Left lung (tissue), 4 donors: ENCODE measurements at regions not wholly inside any gene's neighbourhood (a gene's known extent, or its start where the extent isn't known, plus 50 kb on each side); places are given as distances from the start of the nearest gene placed in this dataset.

ENCODE experiments used
- ATAC-seq: fragments of 200-7000 bp; cut with Tn5 transposase; one replicate; pipeline ENCODE4 v1.9.1; 2020; ENCODE audit warnings: moderate library complexity
- DNase-seq, 4 donors: peaks; one replicate each; pipeline ENCODE4 v3.0.0-alpha.2; 2013 to 2020
- H3K27ac ChIP-seq, 2 donors: fragments of 200-600 bp; sonication (generic) in 1 of 2; one replicate each; pipeline versions ENCODE4 v1.5.0 to v1.8.0; 2020 to 2021
- H3K27me3 ChIP-seq, 2 donors: fragments of 200-600 bp; sonication (generic) in 1 of 2; one replicate each; pipeline versions ENCODE4 v1.5.0 to v1.8.0; 2020 to 2021
- H3K36me3 ChIP-seq, 2 donors: fragments of 200-600 bp; sonication (generic) in 1 of 2; one replicate each; pipeline versions ENCODE4 v1.5.0 to v1.8.0; 2020 to 2021
- H3K4me1 ChIP-seq, 2 donors: fragments of 200-600 bp; one replicate each; pipeline ENCODE4 v1.8.0; 2021
- H3K4me3 ChIP-seq, 2 donors: fragments of 200-600 bp; sonication (generic) in 1 of 2; one replicate each; pipeline versions ENCODE4 v1.5.0 to v1.8.0; 2020 to 2021; ENCODE audit warnings: mild to moderate bottlenecking in 1 of 2
- H3K9me3 ChIP-seq, 2 donors: fragments of 200-600 bp; sonication (generic) in 1 of 2; one replicate each; pipeline versions ENCODE4 v1.5.0 to v1.8.0; 2020 to 2021
- intact Hi-C, 2 donors: fragments of 100-400 bp; cut with DNase I; formaldehyde crosslinking; loops; one replicate each; pipeline versions ENCODE4 v1.11.2 to v1.14.2; 2022
- TF ChIP-seq, protein P1 (sequence below), 2 donors: fragments of 200-600 bp; sonication (generic) in 1 of 2; IDR thresholded peaks; one replicate each; pipeline versions ENCODE4 v1.5.0 to v1.8.0; 2021; ENCODE audit warnings: antibody characterized with exemption in 2 of 2
- donor health status: DM: no; HTN: yes; CAD: no.
- donor health status: DM: no; HTN: no; CAD: no.

- DNase-seq = no peak
Observed at GRCh38 chr3:76908156-76908555, 131.7 kb upstream of the ROBO2 start.

GRCh38 chr3:76912841-76913383, 127.0 kb upstream of the ROBO2 start:
- no peaks in the 10 kb centered on the region for H3K36me3 ChIP-seq
- DNase-seq (no peak), ATAC-seq (no peak)
- no peak overlapping the region for H3K4me3 ChIP-seq
- no peaks in the 10 kb centered on the region for H3K4me1 ChIP-seq
- TF ChIP-seq, protein P1, sequence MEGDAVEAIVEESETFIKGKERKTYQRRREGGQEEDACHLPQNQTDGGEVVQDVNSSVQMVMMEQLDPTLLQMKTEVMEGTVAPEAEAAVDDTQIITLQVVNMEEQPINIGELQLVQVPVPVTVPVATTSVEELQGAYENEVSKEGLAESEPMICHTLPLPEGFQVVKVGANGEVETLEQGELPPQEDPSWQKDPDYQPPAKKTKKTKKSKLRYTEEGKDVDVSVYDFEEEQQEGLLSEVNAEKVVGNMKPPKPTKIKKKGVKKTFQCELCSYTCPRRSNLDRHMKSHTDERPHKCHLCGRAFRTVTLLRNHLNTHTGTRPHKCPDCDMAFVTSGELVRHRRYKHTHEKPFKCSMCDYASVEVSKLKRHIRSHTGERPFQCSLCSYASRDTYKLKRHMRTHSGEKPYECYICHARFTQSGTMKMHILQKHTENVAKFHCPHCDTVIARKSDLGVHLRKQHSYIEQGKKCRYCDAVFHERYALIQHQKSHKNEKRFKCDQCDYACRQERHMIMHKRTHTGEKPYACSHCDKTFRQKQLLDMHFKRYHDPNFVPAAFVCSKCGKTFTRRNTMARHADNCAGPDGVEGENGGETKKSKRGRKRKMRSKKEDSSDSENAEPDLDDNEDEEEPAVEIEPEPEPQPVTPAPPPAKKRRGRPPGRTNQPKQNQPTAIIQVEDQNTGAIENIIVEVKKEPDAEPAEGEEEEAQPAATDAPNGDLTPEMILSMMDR (IDR thresholded peaks at IDR 0.05) = no peak
- H3K27me3 ChIP-seq = no peaks in the 10 kb centered on the region
- intact Hi-C loops = no loop called here
- H3K27ac ChIP-seq = no peak overlapping the region
- H3K9me3 ChIP-seq = no peaks in the 10 kb centered on the region

More at GRCh38 chr3:76908156-76908555, 131.7 kb upstream of the ROBO2 start:
- no peak overlapping the region for H3K27ac ChIP-seq
- intact Hi-C loops = no loop called here
- H3K27me3 ChIP-seq = no peaks in the 10 kb centered on the region
- ATAC-seq = no peak
- H3K4me3 ChIP-seq = no peak overlapping the region
- H3K36me3 ChIP-seq = no peaks in the 10 kb centered on the region
- H3K4me1 ChIP-seq = no peaks in the 10 kb centered on the region
- TF ChIP-seq, protein P1 (IDR thresholded peaks at IDR 0.05) = no peak
- H3K9me3 ChIP-seq = no peaks in the 10 kb centered on the region

GRCh38 chr3:76917436-76917835, 122.5 kb upstream of the ROBO2 start:
- DNase-seq (no peak), ATAC-seq (no peak)
- Histone ChIP-seq H3K27me3 (no peaks in the 10 kb centered on the region), H3K9me3 (peaks cover 0 to 1% of the 10 kb centered on the region in 2 donors), H3K4me1 (no peaks in the 10 kb centered on the region), H3K4me3 (no peak overlapping the region), H3K27ac (no peak overlapping the region), H3K36me3 (no peaks in the 10 kb centered on the region)
- TF ChIP-seq, protein P1 (IDR thresholded peaks at IDR 0.05) = no peak
- intact Hi-C loops = no loop called here

DNA sequence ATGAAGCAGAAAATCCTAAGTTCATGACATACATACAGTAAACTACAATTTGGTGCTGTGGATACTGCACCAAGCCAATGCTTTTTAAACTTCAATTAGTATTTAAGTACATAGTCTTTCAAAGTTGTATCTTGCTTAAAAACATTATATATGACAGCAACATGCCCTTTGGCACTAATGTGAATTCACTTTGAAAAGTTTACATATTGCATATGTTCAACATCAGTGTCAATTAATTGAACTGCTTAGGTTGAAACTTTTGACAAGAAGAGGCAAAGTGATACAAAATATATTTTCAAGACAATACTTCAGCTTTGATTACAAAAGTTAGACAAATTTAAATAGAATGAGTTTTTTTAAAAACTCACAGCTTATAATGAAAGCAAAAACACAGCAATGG, 119.4 kb upstream of the ROBO2 start:
- Histone ChIP-seq H3K4me1 (no peaks in the 10 kb centered on the region), H3K36me3 (no peaks in the 10 kb centered on the region), H3K9me3 (peaks cover 0 to 7% of the 10 kb centered on the region in 2 donors), H3K27me3 (no peaks in the 10 kb centered on the region), H3K27ac (no peak overlapping the region), H3K4me3 (no peak overlapping the region)
- intact Hi-C loops = no loop called here
- peak in 1 of 4 donors; percentile 28 for DNase-seq
- TF ChIP-seq, protein P1 (IDR thresholded peaks at IDR 0.05) = no peak
- ATAC-seq = no peak

DNA sequence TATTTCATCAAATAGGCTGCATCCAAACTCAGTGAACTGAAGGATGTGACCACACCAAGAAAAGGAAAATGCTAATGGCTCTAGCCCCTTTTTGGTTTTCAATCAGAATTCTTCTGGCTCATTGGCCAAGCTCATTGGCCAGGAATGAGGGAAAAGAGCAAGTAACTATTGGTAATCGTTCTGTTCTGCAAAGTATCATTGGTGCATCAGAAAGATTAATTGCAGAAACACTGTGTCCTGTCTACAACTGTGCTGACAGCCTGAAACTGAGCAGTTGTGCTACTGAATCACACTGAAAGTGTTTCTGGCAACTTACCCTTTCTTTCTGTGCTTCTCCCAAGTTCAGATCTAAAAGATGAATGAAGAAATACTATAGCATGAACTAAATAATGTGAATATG, 116.4 kb upstream of the ROBO2 start:
- no peak for DNase-seq
- intact Hi-C loops = no loop called here
- Histone ChIP-seq H3K4me3 (no peak overlapping the region), H3K27ac (no peak overlapping the region), H3K9me3 (peaks cover 0 to 7% of the 10 kb centered on the region in 2 donors), H3K27me3 (no peaks in the 10 kb centered on the region), H3K4me1 (no peaks in the 10 kb centered on the region), H3K36me3 (no peaks in the 10 kb centered on the region)
- ATAC-seq = no peak
- TF ChIP-seq, protein P1 (IDR thresholded peaks at IDR 0.05) = no peak
